HEK293T (cell line): ENCODE measurements at regions not wholly inside any gene's neighbourhood (a gene's known extent, or its start where the extent isn't known, plus 50 kb on each side); places are given as distances from the start of the nearest gene placed in this dataset.

Source experiments
- BHLHE40 ChIP-seq: fragments of 450-650 bp; IDR thresholded peaks from 2 replicates; pipeline ENCODE4 v1.6.1; 2016; ENCODE audit warnings: mild to moderate bottlenecking, moderate library complexity, borderline replicate concordance
- CTBP1 ChIP-seq: fragments of 450-650 bp; IDR thresholded peaks from 2 replicates; pipeline ENCODE4 v1.6.1; 2016; ENCODE audit warnings: borderline replicate concordance
- ELF4 ChIP-seq: fragments of 450-650 bp; IDR thresholded peaks from 2 replicates; pipeline ENCODE4 v1.6.1; 2017; ENCODE audit warnings: antibody characterized with exemption
- FOXK2 ChIP-seq: fragments of 450-650 bp; IDR thresholded peaks from 2 replicates; pipeline ENCODE4 v1.6.1; 2016; ENCODE audit warnings: mild to moderate bottlenecking
- FOXM1 ChIP-seq: fragments of 450-650 bp; IDR thresholded peaks from 2 replicates; pipeline ENCODE4 v1.6.1; 2017; ENCODE audit warnings: mild to moderate bottlenecking, borderline replicate concordance
- HDGF ChIP-seq: fragments of 450-650 bp; IDR thresholded peaks from 2 replicates; pipeline ENCODE4 v1.6.1; 2017; ENCODE audit warnings: antibody characterized with exemption, borderline replicate concordance
- NFRKB ChIP-seq: fragments of 450-650 bp; IDR thresholded peaks from 2 replicates; pipeline ENCODE4 v1.6.1; 2016; ENCODE audit warnings: mild to moderate bottlenecking, moderate library complexity
- SP1 ChIP-seq: fragments of 450-650 bp; IDR thresholded peaks from 2 replicates; pipeline ENCODE4 v1.6.1; 2017
- SUZ12 ChIP-seq: fragments of 450-650 bp; IDR thresholded peaks from 2 replicates; pipeline ENCODE4 v1.6.1; 2016; ENCODE audit warnings: mild to moderate bottlenecking

DNA sequence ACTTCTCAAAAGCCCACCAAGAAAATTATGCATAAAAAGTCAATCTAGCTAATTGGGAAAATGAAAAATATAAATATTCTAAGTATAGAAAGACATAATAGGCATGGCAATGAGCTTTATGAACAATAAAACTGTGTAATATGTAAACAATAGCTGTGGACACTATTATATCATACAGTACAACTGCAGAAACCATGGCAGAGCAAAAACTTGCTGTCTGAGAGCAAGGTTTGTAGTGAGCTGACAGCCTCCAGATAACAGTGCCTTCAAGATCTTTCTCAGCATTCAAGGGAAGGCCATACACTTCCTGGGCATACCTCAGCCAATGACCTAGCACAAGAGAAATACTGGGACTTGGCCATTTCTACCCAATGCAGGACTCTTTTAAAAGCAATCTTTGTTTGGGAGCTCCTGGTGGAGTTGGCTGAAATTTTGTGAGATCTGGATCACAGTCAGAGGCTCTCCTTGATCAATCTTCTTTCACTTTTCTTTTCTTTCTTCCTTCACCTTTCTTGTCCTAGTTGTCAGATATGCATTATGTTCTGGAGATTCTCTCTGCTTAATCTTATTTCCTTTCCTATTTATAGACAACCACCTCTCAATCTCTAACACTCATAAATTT lies 427.2 kb upstream of the UBE2E3 start:
- TF ChIP-seq ELF4 = no peak
- no peak for TF ChIP-seq SUZ12
- TF ChIP-seq FOXM1 = no peak
- no peak for TF ChIP-seq BHLHE40
- TF ChIP-seq FOXK2 = no peak
- TF ChIP-seq NFRKB = no peak
- TF ChIP-seq HDGF = no peak
- no peak for TF ChIP-seq CTBP1
- TF ChIP-seq SP1 = no peak
